IMR-90 (cell line): ENCODE measurements at regions not wholly inside any gene's neighbourhood (a gene's known extent, or its start where the extent isn't known, plus 50 kb on each side); places are given as distances from the start of the nearest gene placed in this dataset.
A peak's percentile ranks its signal among the peaks of the same experiment; 100 is the strongest.

Experiments used
- ATAC-seq: fragments of 200-7000 bp; cut with Tn5 transposase; 2 replicates; pipeline ENCODE4 v1.9.1; 2020; ENCODE audit warnings: low read depth, mild to moderate bottlenecking, moderate library complexity
- BruUV-seq: library from RNA; stranded (reverse); fragments of 400-500 nt; replicated peaks from 2 replicates; lab custom pipeline; 2021; lab: Mats Ljungman, UMichigan
- CTCF ChIA-PET: fragments of 300-600 bp; formaldehyde crosslinking; extraction: SDS; loops from one replicate; lab custom pipeline; 2021; ENCODE audit warnings: antibody characterized with exemption; lab: Yijun Ruan, JAX
- POLR2A ChIA-PET: fragments of 300-600 bp; sonication (Branson Sonifier 250); formaldehyde crosslinking; loops from one replicate; lab custom pipeline; 2022; ENCODE audit warnings: antibody characterized with exemption; ENCODE audit not compliant: unreplicated experiment; lab: Charles Lee
- DNase-seq: peaks from one replicate; pipeline ENCODE4 v3.0.0; 2013
- H2AFZ ChIP-seq: replicated peaks from 2 replicates; pipeline ENCODE3; 2013; ENCODE audit warnings: low read length, mild to moderate bottlenecking; ENCODE audit not compliant: poor library complexity
- H2AK5ac ChIP-seq: 2 replicates; pipeline ENCODE4 v1.6.1; 2013; ENCODE audit warnings: low read depth, low read length, inconsistent platforms
- H2AK9ac ChIP-seq: replicated peaks from 2 replicates; pipeline ENCODE3; 2013; ENCODE audit warnings: mild to moderate bottlenecking, low read depth, low read length, moderate library complexity; ENCODE audit not compliant: poor library complexity
- H2BK120ac ChIP-seq: 2 replicates; pipeline ENCODE4 v1.6.1; 2013; ENCODE audit warnings: low read depth, low read length, inconsistent platforms
- H2BK15ac ChIP-seq: 3 replicates; pipeline ENCODE4 v1.6.1; 2013; ENCODE audit warnings: low read depth, low read length, inconsistent platforms
- H2BK20ac ChIP-seq: 2 replicates; pipeline ENCODE4 v1.6.1; 2013; ENCODE audit warnings: low read depth, mild to moderate bottlenecking, inconsistent platforms, low read length, moderate library complexity
- H2BK5ac ChIP-seq: 2 replicates; pipeline ENCODE4 v1.6.1; 2013; ENCODE audit warnings: mild to moderate bottlenecking, low read depth, low read length, inconsistent platforms; ENCODE audit not compliant: poor library complexity, severe bottlenecking
- H3K14ac ChIP-seq: replicated peaks from 2 replicates; pipeline ENCODE4 v1.6.1; 2013; ENCODE audit warnings: low read depth, low read length, inconsistent platforms
- H3K18ac ChIP-seq: 2 replicates; pipeline ENCODE4 v1.6.1; 2013; ENCODE audit warnings: low read depth, low read length, control low read depth
- H3K23ac ChIP-seq: 2 replicates; pipeline ENCODE4 v1.6.1; 2013; ENCODE audit warnings: low read depth, low read length, inconsistent platforms
- H3K27ac ChIP-seq: 2 replicates; pipeline ENCODE4 v1.5.1; 2013; ENCODE audit warnings: mild to moderate bottlenecking, control low read depth, low read length; ENCODE audit not compliant: insufficient read depth
- H3K27me3 ChIP-seq: 2 replicates; pipeline ENCODE4 v1.6.1; 2013; ENCODE audit warnings: low read length; ENCODE audit not compliant: control insufficient read depth, insufficient read depth
- H3K36me3 ChIP-seq: 2 replicates; pipeline ENCODE4 v1.6.1; 2013; ENCODE audit warnings: low read length, mixed read lengths; ENCODE audit not compliant: control insufficient read depth, insufficient read depth
- H3K4ac ChIP-seq: 2 replicates; pipeline ENCODE4 v1.6.1; 2013; ENCODE audit warnings: low read depth, low read length, inconsistent platforms
- H3K4me1 ChIP-seq: 2 replicates; pipeline ENCODE4 v1.6.1; 2013; ENCODE audit warnings: low read length, mixed read lengths; ENCODE audit not compliant: control insufficient read depth, insufficient read depth
- H3K4me2 ChIP-seq: 2 replicates; pipeline ENCODE4 v1.6.1; 2013; ENCODE audit warnings: low read depth, mild to moderate bottlenecking, control low read depth, low read length, moderate library complexity
- H3K4me3 ChIP-seq: 2 replicates; pipeline ENCODE4 v1.5.1; 2013; ENCODE audit warnings: low read depth, mild to moderate bottlenecking, control low read depth, low read length, moderate library complexity; ENCODE audit not compliant: insufficient read depth
- H3K56ac ChIP-seq: 2 replicates; pipeline ENCODE4 v1.6.1; 2013; ENCODE audit warnings: low read length, inconsistent platforms; ENCODE audit not compliant: insufficient read depth; ENCODE audit errors: extremely low read depth
- H3K79me1 ChIP-seq, 2 experiments: 2 replicates each; pipeline ENCODE4 v1.6.1; 2013; ENCODE audit warnings: low read length in 2 of 2, inconsistent platforms in 1 of 2, low read depth in 1 of 2
- H3K9ac ChIP-seq: 2 replicates; pipeline ENCODE4 v1.6.1; 2013; ENCODE audit warnings: low read depth, low read length, control low read depth
- H3K9me1 ChIP-seq: 2 replicates; pipeline ENCODE4 v1.6.1; 2013; ENCODE audit warnings: low read length, inconsistent platforms; ENCODE audit not compliant: insufficient read depth
- H3K9me3 ChIP-seq: 2 replicates; pipeline ENCODE4 v1.6.1; 2013; ENCODE audit warnings: low read length; ENCODE audit not compliant: control insufficient read depth, insufficient read depth
- H4K20me1 ChIP-seq: 2 replicates; pipeline ENCODE4 v1.6.1; 2013; ENCODE audit warnings: low read length, inconsistent platforms; ENCODE audit not compliant: insufficient read depth
- H4K5ac ChIP-seq: 2 replicates; pipeline ENCODE4 v1.6.1; 2013; ENCODE audit warnings: mild to moderate bottlenecking, low read depth, low read length, control low read depth
- H4K8ac ChIP-seq, 2 experiments: 2 replicates each; pipeline ENCODE4 v1.6.1; 2013; ENCODE audit warnings: low read depth in 2 of 2, low read length in 2 of 2, control low read depth in 1 of 2, inconsistent platforms in 1 of 2
- H4K91ac ChIP-seq: 2 replicates; pipeline ENCODE4 v1.6.1; 2013; ENCODE audit warnings: low read depth, low read length, inconsistent platforms; ENCODE audit not compliant: insufficient read depth
- RAD21 ChIP-seq: IDR thresholded peaks from 2 replicates; pipeline ENCODE4 v1.6.1; 2012; ENCODE audit warnings: low read length, improper control_type of control experiment
- RFX5 ChIP-seq: IDR thresholded peaks from 2 replicates; pipeline ENCODE4 v1.8.0; 2012; ENCODE audit warnings: low read depth, mild to moderate bottlenecking, low read length, moderate library complexity
- WGBS, 2 experiments: methylation state at CpG; one replicate each; pipeline versions ENCODE4 v1.1.5 to v1.1.7; 2013; ENCODE audit warnings: missing lambda C conversion rate in 2 of 2; ENCODE audit not compliant: insufficient read length in 1 of 2; ENCODE audit errors: extremely low coverage in 2 of 2; 5-methylcytosine and 5-hydroxymethylcytosine counted together
- dilution Hi-C: fragments of 300-500 bp; cut with HindIII; formaldehyde crosslinking; loops from one replicate; pipeline ENCODE4 v1.14.3; 2018; ENCODE audit warnings: low sequenced_read_pairs; ENCODE audit not compliant: unreplicated experiment
- in situ Hi-C: fragments of 300-500 bp; cut with MboI; formaldehyde crosslinking; loops from 3 replicates; pipeline ENCODE4 v1.14.3; 2019; ENCODE audit warnings: low sequenced_read_pairs, inconsistent platforms, mixed read lengths
- intact Hi-C: fragments of 100-400 bp; cut with micrococcal nuclease; formaldehyde crosslinking; loops from 2 replicates; pipeline ENCODE4 v1.10.0; 2022
- TF ChIP-seq, protein P1 (sequence below): conservative IDR thresholded peaks from 2 replicates; pipeline ENCODE4 v1.5.1; 2012; ENCODE audit warnings: mild to moderate bottlenecking, low read depth, low read length, improper control_type of control experiment

DNA sequence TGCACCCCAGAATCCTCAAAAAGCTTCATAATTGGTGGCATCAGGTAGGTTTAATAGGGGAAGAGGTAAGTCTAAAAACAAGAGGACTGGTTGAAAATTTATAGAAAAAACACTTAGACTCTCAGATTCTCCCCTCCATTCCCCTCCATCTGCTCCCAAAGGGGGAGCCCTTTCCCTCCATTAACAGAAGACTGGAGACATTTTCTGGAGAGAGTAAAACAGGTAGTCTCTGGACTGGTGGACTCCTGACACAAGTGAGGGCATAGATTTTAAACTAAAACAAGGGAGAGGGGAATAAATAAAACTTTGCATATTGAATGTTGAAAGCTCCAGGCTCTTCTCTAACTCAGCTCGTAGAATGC, 54.0 kb upstream of the IPO9 start:
- Histone ChIP-seq H3K9me3 (peaks cover 2% of the 10 kb centered on the region; the same call in 1 of the 2 replicates), H2BK15ac (no peak overlapping the region), H3K79me1 (peaks cover 28 to 76% of the 10 kb centered on the region in 2 experiments), H3K4me2 (peak overlapping the region; percentile 32; the same call in 1 of the 2 replicates), H3K4me1 (peaks cover 13% of the 10 kb centered on the region), H3K36me3 (no peaks in the 10 kb centered on the region), H3K4ac (no peak overlapping the region), H4K20me1 (peaks cover 37% of the 10 kb centered on the region; the same call in 1 of the 2 replicates), H3K27me3 (no peaks in the 10 kb centered on the region), H4K8ac (peak overlapping the region; percentile 1 to 16; a peak in 1 of 4 replicates), H2AK5ac (no peak overlapping the region), H3K27ac (no peak overlapping the region), H2AK9ac (no peak overlapping the region), H3K56ac (no peak overlapping the region), H3K23ac (no peak overlapping the region), H3K4me3 (no peak overlapping the region), H3K18ac (peak overlapping the region; percentile 36; the same call in 1 of the 2 replicates), H2AFZ (no peak overlapping the region), H3K9ac (no peak overlapping the region), H2BK120ac (peak overlapping the region; percentile 40; the same call in 1 of the 2 replicates), H3K9me1 (peaks cover 6% of the 10 kb centered on the region), H4K91ac (no peak overlapping the region; the same call in 1 of the 2 replicates), H3K14ac (no peak overlapping the region; the same call in 1 of the 2 replicates), H2BK5ac (peak overlapping the region; percentile 62), H2BK20ac (peak overlapping the region; percentile 27; the same call in 1 of the 2 replicates), H4K5ac (peak overlapping the region; percentile 40; the same call in 1 of the 2 replicates)
- dilution Hi-C loops, result no loop called here
- WGBS, 2 experiments, result no CpG with 5 or more reads among the region's 1 CpG
- in situ Hi-C loops, result no loop called here
- ChIA-PET CTCF (interaction anchor here (0.6 to 1.7 kb wide), 2 partner anchors 19 to 66 kb away, joined by 3 to 6 read pairs; no protein-coding TSS in a partner anchor), POLR2A (no interaction called here)
- TF ChIP-seq, protein P1, sequence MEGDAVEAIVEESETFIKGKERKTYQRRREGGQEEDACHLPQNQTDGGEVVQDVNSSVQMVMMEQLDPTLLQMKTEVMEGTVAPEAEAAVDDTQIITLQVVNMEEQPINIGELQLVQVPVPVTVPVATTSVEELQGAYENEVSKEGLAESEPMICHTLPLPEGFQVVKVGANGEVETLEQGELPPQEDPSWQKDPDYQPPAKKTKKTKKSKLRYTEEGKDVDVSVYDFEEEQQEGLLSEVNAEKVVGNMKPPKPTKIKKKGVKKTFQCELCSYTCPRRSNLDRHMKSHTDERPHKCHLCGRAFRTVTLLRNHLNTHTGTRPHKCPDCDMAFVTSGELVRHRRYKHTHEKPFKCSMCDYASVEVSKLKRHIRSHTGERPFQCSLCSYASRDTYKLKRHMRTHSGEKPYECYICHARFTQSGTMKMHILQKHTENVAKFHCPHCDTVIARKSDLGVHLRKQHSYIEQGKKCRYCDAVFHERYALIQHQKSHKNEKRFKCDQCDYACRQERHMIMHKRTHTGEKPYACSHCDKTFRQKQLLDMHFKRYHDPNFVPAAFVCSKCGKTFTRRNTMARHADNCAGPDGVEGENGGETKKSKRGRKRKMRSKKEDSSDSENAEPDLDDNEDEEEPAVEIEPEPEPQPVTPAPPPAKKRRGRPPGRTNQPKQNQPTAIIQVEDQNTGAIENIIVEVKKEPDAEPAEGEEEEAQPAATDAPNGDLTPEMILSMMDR, result 0 out of 2 replicates have a peak, but pooled peaks have one; percentile 10
- peak; percentile 10; the same call in 1 of the 2 replicates for TF ChIP-seq RAD21
- no peak for TF ChIP-seq RFX5
- no peak for DNase-seq
- BruUV-seq, result no TSS peak
- no peak for ATAC-seq
- intact Hi-C loops, result no loop called here
